NCI-H2107 treated with DMSO at 0.1 percent for 48 hours (cell line): ENCODE measurements at regions not wholly inside any gene's neighbourhood (a gene's known extent, or its start where the extent isn't known, plus 50 kb on each side); places are given as distances from the start of the nearest gene placed in this dataset.

Experiments
- DNase-seq: peaks from one replicate; lab custom pipeline; 2025; ENCODE audit not compliant: unreplicated experiment; lab: John Stamatoyannopoulos, UW

DNA sequence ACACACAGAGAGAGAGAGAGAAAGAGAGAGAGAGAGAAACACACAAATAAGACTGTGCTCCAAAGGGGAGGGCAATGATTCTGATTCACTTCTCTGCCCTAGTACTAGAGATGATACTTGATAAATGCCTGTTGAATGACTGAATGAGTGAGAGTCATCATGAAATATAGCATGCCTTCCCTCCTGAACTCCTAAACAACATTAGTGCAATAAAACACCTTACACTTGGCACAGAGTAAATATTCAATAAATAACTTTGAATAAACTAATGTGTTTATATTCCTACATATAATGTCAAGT lies 511.2 kb upstream of the RAG2 start:
- no peak for DNase-seq

DNA sequence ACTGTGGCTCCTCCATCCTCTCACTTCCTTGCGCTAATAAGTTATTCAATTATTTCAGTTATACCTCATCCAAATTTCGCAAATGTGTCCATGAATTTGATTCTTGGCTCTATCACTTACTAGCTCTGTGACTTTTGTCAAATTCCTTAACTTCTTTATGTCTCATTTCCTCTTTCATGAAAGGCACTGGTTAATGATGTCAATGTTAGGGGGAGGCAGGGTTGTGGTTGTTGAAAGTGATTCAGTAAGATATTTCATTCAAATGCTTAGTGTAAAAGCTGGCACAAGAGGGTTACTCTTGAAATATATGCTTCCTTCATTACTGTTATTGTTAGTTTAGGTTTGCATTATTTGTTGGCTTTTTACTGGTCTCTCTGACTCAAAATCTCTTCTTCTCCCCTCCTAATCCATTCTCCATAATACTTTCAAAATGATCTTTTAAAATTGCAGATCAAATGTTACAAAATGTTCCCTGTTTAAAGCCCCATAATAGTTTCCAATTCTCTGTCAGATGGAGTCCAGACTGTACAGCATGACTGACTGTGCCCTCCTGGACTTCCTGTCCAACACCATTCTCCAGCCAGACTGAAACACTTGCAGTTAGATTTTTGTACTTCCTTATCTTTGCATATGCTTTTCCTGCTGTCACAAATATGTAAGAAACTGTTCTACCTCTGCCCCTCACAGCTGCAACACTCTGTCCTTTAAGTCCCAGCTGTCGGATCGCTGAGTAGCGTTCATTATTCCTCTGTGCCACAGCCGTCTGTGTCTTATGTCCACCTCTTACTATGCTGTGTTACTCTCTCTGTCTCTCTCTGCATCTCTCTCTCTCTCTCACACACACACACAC lies 510.6 kb upstream of the RAG2 start:
- no peak for DNase-seq

DNA sequence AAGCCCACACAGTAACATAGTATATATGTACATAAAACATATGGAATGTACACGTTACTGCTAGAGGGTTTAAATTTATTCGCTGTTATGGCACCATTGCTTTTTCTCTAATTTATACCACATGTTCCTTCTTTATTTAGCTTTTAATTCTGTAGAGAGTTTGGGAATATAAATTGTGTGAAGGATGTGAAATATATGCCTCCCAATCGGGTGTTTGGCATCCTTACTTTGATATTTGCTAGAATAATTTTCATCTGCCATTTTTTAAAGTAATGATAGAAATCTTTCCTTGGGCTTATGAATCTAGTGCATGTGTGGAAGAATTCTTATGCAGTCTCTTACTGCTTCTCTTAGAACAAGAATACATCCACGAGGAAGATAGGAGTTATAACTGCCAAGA lies 509.8 kb upstream of the RAG2 start:
- no peak for DNase-seq

DNA sequence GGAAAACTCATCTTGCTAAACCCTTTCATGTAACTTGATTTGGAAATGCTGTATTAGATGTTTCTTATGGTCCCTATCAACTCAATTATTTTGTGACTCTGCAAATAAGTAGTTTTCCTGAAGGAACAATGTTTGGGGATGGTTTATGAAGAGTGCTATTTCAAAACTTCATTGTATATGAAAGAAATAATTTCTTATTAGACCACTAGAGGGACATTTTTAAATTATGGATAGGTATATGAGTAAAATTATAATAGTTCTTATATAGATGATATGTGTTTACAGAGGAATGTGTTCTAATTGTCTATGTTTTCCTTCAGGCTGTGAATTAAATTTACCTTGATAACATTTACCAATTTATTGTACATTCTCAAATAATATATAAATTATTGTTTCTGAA lies 509.4 kb upstream of the RAG2 start:
- DNase-seq, result no peak

DNA sequence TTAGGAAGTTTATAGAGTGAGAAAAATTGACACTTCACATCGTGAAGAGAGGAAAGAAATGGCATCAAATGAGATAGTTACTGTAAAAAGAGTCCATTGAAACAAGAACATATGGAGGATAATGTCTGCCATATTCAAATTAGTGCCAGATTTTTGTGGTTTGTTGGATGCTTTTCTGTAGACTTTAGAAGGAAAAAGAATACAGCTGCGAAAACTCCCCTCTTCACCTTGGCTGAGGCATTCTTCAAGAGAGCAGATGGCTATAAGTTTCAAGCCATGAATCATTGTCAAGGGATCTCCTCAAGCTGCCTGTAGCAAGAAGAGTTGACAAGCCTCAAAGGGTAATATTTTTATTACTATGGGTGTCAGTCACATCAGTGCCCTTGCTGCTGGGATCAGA lies 507.4 kb upstream of the RAG2 start:
- DNase-seq, result no peak

DNA sequence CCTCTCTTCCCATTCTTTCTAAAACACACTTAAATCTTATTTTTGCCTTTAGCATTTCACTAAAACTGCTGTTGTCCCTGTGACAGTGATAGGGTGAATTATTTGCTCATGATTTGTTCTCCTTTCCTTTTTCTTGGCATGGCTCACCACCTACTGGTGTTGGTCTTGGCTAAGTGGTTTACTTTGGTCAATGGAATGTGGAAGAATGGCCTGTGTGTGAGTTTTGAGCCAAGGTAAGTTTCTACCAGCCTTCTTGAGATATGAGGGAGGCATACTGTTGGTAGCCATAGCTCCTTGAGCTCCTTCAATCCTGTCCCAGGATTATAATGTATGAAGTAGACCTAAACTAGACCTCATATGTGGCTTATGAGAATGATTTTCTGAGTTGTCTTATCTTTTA lies 506.3 kb upstream of the RAG2 start:
- DNase-seq, result no peak

DNA sequence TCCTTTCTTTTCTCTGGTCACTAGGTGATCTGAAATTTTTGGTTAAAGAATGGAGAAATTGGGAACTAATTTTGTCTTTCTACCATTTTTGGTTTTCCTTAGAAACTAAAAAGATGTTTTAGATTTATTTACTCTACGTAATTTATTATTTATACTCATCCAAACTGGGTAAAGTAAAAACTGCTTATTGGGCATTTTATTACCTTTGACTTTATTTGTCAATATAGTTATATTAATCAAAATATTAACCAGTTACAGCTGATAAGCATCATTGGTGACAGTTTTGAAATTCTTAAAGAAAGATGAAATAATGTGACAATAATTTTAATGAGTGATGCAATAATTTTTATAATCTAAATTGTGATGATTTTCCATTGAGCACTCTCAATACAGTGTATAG lies 502.0 kb upstream of the RAG2 start:
- DNase-seq, result no peak

DNA sequence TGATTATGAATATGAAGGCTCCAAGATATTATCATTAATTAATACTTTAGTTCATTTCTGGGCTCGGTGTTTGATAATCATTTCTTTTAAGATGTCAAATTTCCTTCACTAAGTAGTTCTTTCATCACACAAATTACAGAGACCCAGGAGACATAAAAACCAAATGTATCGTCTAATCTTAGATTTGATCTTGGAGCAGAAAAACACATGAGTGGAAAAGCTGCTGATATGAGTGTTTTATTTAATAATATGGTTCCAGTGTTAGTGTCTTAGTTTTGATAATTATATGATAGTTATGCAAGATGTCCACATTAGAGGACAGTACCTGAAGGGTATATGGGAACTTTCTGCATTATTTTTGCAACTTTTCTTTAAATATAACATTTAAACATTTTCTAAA lies 494.5 kb upstream of the RAG2 start:
- DNase-seq, result no peak

DNA sequence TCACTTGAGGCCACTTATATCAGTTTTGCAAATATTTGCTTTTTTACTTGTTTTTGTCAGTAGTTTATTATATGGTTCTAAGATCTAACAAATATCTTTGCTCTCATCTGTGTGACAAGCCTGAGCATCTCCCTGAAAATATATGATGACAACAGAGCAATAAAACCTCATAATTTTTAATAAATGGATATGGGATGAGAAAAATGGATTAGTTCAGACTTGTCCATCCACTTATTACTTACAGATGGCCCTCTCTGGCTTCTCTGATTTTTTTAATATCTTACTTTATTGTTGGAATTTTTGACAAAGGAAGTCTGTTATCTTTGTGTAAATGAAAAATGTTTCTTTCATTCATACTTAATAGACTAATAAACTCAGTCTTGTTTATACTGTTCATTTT lies 491.4 kb upstream of the RAG2 start:
- DNase-seq, result no peak

DNA sequence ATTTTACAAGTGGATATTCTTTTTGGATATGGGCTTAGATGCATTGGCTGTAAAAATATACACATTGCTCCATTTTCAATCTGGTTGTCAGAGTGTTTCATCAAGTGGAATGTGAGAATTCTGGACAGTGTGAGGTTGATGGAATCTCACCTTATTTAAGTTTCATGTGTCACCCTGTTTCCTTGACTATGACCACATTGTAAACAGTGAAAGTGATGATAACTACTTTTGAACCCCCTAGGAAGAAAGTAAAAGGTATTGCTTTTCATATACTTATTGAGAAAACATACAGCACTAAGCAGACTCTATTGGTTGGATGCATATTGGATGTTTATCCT lies 490.5 kb upstream of the RAG2 start:
- no peak for DNase-seq

DNA sequence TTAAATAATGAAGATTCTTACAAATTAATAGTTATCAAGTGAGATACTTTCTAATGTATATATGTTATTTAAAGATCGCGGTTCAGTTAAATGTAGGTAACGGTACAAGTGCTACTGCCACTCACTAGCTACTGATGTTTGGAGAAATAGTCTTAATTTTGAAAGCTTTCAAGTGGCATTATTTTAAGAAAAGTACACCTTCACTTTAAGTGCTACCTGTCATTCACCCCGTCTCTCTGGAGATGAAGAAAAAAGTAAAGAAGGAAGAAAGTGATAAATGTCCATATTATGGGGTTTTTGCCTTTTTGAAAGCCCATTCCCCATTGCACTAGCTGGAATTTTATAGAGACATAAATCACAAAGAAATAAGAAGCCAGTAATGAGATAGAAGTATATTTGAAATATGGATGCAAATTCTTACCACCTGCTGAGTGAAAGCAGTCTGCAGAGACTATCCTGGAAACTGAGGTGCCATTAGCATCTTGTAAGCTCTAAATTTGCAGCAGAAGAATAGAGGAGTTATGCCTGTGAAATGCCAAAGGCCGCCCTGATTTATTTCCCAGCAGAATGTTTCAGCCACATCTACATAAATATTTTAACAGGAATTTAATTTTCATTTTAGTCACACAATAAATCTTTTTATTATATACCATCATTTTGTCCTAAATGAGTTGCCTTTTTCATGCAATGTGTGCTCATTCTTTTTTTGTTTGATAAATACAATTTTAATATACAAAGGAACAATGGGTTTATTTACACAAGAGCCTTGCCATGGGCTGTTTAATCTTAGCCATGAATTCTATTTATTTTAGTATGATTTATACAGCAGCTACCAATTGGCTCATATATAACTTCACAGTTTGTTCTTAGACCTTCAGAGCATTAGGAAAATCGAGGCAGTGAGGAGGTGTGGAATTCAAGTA lies 489.9 kb upstream of the RAG2 start:
- no peak for DNase-seq

DNA sequence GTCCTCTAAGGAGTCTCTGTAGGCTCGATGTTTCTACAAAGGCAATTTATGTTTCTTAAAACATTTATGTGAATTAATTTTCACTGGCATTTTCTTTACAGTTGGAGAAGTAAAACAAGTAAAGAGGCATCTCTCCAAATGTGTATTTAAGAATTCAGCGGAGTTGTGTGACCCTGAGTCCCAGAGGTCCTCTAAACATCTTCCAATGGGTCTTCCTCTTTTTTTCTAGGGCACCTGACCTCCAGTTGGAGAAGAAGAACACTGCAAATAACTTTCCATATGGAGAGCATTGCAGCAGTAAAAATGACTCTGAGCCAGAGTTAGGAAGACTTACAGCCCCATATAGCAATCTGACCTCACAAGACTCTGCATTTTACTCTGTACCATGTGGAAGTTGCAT lies 480.5 kb upstream of the RAG2 start:
- no peak for DNase-seq

DNA sequence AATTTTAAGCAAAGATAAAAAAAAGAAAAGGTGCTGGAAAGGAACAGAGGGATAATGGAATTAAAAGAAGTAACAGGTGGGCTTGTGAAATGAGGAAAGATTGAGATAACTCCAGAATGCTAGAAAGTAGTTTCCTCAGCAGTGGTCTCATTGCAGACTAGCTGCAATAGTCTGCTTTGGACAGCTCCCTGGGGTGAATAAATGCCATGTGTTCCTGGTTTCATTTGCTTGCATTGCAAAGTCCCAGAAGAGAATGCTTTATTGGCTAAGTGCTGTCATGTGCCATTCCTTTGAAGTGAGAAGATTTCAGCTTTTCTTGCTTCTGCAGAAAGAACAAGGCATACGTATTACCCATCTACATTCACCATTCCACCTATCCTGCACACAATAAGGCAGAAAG lies 478.8 kb upstream of the RAG2 start:
- no peak for DNase-seq

DNA sequence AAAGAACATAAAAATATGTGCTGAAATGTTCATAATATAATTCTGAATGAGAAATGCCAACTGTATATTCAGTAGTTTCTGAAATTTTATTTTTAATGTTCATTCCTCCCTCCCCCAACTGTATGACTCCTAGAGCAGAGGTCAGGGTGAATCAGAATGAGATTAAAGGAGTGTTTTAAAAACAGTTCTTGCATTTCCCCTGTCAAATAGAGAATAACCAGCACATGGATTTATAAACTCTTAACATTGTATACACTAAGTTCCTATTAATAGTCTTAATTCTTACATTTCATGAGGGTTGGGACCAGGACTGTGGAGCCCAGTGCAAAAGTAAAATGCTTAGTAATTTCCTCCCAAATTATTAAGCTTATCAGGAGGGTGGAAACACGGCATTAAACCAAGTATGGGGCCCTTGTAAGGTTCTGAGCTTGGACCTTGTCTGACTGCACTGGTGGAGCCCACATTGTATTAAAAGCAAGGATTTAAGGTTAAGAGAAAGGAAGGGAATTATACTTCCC lies 474.6 kb upstream of the RAG2 start:
- no peak for DNase-seq

DNA sequence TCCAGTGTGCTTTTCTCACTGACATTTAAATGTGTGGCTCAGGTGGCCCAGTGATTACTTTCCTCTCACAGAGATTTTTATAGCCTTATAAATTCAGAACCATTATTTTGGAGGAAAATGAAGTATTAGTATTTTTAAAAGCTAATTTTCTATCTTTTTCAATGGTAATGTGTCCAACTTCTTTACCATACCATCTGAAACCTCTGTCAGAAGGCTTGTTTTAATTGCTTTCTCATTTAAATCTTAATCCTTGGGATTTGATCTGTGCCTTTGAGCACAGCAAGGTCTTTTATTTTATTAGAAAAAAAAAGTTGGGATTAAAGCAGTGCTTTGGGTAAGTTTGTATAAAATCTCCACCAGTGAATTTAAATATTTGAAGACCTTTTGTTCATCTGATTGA lies 452.3 kb upstream of the RAG2 start:
- DNase-seq, result no peak

DNA sequence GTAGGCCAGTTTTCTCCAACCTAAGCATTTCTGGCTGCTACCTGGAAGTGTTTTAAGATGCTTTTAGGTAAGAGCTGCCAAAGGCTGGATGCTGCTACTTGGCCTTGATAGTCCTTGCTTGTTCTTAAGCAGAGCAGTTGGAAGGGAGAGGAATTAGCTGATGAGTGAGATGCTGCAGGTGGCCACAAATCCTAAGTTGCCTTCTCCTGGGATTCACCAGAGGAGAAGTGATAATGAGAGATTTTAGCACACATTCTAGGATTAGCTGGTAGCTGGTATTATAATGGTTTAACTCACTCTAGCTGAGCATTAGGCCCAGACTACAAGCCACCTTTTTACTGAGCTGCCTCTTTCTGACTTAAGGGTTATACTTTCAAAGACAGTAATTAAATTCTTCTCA lies 442.9 kb upstream of the RAG2 start:
- no peak for DNase-seq

DNA sequence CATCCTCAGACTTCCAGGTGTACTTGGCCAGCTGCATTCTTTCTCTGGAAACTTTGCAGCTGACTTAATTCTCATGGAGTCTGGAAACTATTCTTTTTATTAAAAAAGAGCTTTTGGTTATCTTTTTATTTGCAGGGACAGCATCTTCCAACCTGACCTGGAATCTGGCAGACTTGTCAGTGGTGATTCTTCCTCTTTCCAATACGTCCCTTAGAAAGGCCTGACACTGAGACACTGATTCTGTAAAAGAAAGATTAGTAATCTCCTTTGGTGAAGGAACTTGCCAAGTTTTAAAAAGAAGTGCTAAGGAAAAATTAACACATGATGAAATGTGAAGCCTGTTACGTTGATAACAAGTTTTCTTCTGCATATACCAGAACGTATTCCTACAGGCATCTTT lies 440.9 kb upstream of the RAG2 start:
- DNase-seq, result no peak

DNA sequence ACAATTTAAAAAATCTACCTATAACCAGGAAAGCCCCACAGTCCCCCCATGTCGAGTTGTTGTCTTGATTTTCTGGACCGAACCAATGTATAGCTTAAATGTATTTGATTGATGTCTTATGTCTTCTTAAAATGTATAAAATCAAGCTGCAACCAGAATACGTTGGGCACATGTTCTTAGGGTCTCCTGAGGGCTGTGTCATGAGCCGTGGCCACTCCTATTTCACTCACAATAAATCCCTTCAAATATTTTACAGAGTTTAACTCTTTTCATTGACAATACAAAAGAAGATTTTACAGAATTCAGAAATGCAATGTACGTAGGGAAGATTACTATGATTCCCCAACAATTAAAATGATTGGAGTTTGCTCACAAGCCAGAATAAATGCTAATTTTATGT lies 428.7 kb upstream of the RAG2 start:
- DNase-seq, result no peak

DNA sequence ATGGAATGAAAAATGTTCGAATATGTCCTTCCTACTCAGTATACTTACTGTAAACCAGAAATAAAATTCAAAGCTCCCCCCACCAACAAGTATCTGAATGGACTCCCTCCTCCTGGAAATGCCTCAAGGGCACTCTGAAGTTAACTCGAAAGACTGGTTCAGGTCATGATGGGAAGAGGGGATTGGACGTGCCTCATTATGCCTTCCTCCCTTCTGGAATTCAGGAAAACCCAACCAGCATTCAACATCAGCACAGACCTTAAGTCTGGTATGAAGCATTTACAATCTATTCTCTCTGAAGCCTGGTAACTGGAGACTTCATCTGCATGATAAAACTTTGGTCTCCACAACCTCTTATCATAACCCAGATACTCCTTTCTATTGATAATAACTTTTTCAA lies 428.3 kb upstream of the RAG2 start:
- DNase-seq, result no peak

DNA sequence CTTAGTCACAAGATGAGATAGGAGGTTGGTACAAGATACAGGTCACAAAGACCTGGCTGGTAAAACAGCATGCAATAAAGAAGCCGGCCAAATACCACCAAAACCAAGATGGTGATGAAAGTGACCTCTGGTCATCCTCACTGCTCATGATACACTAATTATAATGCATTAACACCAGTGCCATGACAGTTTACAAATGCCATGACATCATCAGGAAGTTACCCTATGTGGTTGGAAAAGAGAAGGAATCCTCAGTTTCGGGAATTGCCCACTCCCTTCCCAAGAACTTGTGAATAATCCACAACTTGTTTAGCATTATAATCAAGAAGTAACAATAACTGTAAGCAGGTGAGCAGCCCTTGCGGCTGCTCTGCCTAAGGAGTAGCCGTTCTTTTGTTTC lies 408.5 kb upstream of the RAG2 start:
- no peak for DNase-seq

DNA sequence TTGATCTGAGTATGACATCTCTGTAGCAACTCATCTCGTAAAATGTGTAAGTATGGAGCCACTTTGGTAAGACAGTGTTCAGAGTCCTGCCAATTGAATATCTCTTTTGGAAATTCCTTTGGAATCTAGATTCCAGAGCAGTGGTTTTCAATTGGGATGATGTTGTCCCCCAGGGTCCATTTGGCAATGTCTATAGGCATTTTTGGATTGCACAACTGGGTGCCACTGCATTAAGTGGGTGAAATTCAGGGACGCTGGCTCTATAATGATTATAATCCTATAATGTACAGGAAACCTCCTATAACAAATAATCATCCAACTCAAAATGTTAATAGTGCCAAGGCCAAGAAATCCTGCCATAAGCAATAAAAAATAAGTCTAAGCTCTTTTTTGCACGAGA lies 404.8 kb upstream of the RAG2 start:
- no peak for DNase-seq

DNA sequence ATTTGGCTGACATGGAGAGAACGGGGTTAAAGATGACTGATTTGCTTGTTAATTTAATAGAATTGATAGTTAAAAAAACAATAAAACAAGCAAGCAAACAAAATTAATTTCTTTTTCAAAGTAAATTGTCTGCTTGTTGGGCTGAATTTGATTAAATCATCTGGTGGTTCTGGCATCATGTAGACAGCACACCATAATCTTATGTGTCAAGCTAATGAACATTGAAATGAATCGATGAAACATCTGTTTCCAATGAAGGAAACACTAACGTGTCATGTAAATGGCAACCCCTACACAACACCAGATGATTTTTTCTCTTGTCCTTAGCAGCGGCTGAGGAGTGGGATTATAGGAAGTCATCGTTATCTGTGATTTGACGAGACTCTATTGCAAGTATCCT lies 399.6 kb upstream of the RAG2 start:
- no peak for DNase-seq
